Fibroblast of peridontal ligament (primary cell): ENCODE measurements at regions not wholly inside any gene's neighbourhood (a gene's known extent, or its start where the extent isn't known, plus 50 kb on each side); places are given as distances from the start of the nearest gene placed in this dataset.

Experiments
- DNase-seq: peaks from one replicate; pipeline ENCODE4 v3.0.0-alpha.2; 2010; ENCODE audit errors: extremely low read depth

- DNase-seq, result no peak
Observed at GRCh38 chr4:111572470-111572869, 572.8 kb upstream of the FAM241A start.

GRCh38 chr4:111573386-111573785 is 571.9 kb upstream of the FAM241A start:
- no peak for DNase-seq

DNA sequence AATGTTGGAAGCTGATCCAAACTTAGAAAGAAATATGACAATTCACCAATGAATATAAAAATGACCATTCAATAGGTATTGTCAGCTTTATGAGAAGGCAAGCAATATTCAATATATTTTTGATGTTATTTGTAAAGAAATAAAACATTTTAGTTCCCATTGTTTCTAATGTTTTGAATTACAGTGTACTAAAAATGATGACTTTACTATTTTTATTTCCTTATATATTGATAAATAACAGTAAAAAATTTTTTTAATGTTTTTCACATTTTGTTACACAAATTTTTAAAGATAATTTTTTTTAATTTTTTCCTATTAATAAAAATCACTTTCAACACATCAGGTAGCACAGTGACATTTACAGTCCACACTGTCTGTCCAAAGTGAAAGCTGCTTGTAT is 565.5 kb upstream of the FAM241A start:
- no peak for DNase-seq

DNA sequence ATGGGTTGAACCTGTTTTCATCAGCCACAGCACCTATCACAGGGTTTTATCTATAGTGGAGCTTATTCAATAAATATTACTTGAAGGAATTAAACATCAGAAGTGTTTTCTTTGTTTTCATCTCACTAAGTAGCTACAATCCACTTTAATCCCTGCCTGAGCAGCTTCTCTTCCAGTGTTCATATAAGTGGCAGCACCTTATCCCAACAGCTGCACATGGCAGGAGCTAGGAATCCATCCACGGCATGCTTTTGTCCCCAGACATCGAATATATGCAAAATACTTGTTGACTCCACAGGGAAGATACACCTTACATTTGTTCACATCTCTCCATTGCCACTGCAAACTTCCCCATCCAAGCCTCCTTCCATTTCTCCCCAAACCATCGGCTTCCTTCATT is 549.8 kb upstream of the FAM241A start:
- no peak for DNase-seq

DNA sequence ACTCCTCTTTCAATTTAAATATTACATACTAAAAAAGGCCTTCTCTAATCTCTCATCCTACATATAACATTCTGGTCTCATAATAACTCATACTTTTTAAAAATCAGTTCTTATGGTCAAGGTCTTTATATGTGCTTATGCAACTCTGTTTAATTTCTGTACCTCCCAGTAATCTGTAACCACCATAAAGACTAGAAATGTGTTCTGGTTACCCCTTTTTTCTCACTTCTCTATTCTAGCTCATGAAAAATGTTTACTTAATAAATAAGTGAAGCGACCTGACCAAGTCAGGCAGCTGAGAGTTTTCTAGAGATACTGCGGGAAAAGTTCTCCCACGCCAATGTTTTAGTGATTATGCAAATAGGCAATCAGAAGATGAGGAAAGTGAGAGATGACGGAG is 548.8 kb upstream of the FAM241A start:
- DNase-seq, result no peak

DNA sequence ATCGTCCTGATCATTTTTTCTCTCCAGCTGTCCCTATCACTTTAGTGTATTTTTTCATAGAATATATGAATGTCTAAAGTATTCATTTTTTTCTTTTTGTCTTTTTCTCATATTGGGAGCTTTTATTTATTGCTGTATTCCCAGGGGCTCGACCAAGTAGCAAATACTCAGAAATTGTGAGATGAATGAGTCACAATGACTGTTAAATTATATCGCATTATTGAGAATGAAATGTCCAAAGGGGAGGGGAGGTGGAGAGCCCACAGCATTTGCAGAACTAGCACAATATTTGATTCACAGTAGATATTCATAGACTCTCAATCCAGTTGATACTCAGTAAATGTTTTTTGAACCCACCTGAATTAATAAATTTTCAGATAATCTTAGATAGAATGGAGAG is 543.6 kb upstream of the FAM241A start:
- no peak for DNase-seq

DNA sequence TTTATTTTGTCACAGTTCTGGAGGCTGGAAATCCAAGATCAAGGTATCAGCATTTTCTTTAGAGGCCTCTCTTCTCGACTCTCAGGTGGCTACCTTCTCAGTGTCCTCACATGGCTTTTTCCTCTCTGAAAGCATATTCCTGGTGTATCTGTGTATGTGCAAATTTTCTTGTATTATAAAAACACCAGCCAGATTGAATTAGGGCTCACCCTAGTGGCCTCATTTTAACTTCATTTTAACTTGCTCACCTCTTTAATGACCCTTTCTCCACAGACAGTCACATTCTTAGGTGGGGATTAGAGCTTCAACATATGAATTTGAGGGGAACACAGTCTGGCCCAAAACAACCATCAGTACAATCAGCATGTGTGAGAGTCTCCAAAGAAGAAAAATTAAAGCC is 542.4 kb upstream of the FAM241A start:
- DNase-seq, result peak; percentile 34

DNA sequence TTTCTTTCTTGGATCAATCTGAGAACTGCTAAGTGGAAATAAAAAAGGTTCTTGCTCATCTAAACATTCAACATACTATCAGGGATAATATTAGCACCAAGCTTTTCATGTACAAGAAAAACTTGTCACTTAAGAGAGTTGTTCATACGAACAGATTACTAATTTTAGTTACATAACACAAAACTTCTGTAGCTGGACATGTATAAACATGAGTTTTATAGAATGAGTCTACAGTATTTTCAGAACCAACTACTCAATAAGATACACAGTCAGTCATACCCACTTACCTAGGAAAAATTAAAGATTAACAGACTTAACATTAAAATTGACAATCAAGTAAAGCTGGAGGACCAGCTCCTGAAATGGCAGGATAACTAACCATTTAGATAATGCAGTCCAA is 540.1 kb upstream of the FAM241A start:
- DNase-seq, result no peak

GRCh38 chr4:111610681-111611080 is 534.6 kb upstream of the FAM241A start:
- no peak for DNase-seq

DNA sequence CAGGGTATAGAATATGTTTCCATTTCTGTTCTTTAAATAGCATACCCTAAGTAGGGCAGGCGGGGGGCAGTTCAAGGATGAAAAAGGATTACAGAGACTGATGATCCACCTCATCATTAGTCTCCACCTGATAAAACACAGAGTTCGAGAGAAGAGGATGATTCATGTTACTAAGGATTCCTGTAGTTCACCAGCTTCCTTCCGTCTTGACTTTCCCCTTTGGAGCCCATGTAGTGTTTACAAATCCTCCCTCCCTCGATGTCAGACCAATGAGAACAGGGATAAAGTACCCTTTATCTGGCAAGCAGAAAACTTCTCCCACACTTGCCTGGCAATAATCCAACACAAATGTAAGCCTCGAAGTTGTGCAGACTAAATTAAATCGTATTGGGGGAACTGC is 526.3 kb upstream of the FAM241A start:
- DNase-seq, result no peak

- DNase-seq, result no peak
Observed at GRCh38 chr4:111628437-111628836, 516.8 kb upstream of the FAM241A start.

- DNase-seq, result peak; percentile 62
Observed at GRCh38 chr4:111630705-111631104, 514.5 kb upstream of the FAM241A start.

DNA sequence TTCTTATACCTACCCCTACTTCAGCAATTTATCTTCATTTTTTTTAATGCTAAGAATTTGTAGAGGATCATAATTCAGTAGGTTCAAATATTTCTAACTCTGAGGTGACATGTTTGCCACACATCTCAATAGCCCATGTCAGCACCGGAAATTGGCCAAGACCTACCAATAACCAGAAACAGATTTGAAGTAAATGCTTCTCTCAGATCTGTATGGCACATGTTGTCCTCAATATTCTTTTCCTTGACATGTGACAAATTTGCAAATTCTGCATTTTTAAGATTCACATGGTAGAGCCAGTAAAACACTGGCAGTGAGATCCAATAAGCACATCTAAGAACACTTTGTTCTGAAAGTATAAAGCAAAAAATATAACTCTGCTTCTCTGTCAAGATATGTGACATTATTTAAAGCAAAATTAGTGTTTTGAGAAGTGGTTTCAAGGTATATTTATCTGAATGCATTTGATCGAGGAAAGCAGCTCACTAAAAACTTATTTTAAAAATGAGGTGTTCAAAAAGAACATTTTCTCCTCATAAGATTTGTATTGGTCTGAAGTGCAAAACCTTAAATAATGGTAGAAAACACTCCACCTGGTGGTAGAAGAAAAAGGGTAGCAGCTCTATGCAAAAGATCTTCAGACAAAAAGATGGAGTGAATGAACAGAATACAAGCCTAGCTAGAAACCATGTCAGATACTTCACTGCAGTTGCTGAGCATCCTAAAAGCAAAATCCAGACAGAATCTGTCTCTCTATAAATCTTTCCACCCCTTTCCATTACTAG is 513.8 kb upstream of the FAM241A start:
- DNase-seq, result peak; percentile 58

DNA sequence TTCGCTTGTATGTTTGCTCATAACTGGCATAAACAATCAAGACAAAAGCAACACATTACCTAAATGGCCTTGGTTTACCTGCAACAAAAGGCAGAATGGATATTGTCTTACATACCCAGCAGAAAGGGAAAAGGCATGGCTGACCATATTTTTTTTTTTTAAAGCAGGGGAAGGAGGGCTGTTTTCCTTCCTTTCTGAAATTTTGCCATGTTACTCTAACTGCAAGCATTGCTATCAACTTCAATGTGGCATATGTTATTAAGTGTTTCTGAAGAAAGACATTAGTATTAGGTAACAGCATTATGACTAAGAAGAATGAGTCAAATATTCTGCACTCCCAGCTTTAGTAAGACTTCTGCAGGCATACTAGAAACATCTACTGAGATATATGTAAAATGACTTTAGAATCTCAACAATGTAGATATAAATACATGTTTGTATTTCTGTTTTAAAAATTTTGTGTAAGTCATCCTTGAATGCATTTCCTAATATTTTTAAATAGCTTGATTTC is 512.6 kb upstream of the FAM241A start:
- DNase-seq, result no peak

DNA sequence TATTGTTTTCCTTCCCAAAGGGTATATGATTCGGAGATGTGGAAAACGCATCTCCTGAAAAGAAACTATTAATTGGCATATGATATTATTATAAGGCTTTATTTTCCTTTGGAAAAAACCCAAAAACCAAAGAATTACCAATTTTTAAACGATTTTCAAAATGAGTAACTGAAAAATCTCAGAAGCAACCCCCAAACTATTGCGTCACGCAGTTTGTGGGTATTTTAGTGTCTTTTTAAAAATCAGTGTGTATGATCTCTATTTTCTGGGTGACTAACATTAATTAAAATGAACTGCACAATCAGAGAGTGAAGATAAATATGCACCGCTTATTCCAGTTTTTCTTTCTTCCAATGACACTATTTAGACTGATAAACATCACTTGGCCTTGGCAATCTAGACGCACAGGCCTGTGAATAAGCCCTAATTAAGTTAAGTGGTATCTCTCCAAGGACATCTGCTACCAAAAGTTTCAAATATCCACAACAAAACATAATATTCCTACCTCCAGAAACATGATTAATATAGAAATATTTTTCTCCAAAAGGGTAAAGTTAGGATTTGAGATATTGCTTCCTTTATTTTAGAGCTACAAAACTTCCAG is 511.5 kb upstream of the FAM241A start:
- DNase-seq, result no peak

DNA sequence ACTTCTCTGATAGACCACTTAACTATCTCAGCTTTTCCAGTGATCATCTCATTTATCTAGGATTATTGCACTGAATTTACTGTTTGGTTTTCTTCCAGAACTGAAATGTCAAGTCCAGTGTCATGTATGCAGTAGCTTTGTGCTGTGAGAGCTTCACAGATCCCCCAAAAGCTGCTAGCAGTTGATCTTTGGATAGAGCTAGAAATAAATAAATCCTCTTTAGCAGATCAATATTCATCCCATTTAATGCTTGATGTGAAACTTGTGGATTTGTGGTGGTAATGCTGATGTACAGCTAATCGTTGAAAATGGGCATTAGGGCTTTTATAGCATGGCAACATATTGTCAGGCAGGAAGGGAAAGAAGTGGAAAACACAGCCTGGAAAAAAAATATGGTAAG is 509.6 kb upstream of the FAM241A start:
- DNase-seq, result no peak

- DNase-seq, result no peak
Observed at GRCh38 chr4:111636961-111637585, 508.2 kb upstream of the FAM241A start.

DNA sequence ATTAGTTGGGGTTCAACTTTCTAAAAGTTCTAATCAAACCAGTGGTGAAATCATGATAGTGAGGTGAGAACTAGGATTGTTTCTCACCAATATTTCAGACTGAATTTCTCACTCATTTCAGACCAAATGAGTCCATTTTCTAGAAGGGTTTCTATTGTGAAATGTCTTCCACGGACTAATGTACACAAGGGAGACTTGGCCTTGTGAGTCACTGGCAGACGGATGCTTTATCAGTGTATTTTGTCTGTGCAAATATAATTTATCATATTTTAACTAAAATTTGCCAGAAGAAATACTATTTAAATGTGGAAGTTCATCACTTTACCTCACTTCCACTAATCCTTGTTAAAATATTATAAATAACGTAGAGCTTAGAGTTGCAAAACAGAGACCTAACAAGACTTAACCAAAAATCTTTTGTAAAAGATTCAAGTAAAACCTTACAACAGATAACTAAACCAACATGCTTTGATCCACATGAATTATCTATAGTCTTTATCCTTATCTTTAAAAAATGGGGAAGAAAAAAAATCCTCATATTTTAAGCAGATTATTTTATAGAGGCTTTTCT is 506.0 kb upstream of the FAM241A start:
- peak; percentile 29 for DNase-seq

DNA sequence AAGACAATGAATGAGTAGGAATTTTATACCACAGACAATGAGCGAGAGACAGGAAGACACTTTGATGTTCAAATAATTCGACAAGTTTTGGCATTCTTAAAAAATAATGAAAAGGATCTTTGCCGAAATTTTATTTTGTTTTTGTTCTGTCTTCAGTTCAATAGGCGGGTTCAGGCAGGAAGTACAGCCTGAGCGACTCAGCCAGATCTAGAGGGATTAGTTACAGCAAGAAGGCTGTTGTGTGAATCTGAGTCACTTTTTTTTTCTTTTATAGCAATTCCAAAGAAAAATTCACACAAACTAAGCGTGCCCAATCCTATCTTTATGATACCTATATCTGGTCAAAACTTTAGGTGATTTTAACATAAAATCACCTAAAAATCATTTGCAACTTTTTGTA is 505.4 kb upstream of the FAM241A start:
- peak; percentile 21 for DNase-seq

GRCh38 chr4:111641813-111642579 is 503.3 kb upstream of the FAM241A start:
- peak; percentile 93 for DNase-seq

GRCh38 chr4:111648056-111648455 is 497.2 kb upstream of the FAM241A start:
- no peak for DNase-seq

GRCh38 chr4:111649308-111649707 is 495.9 kb upstream of the FAM241A start:
- no peak for DNase-seq
